ENCODE measurements at regions not wholly inside any gene's neighbourhood (a gene's known extent, or its start where the extent isn't known, plus 50 kb on each side); places are given as distances from the start of the nearest gene placed in this dataset.

GRCh38 chr13:85373322-85373721, 425.9 kb downstream of the SLITRK6 start:
- no peak for TF ChIP-seq POLR2AphosphoS5 (IDR thresholded peaks at IDR 0.05)
- TF ChIP-seq POLR2A (IDR thresholded peaks at IDR 0.05): no peak
- no peak for TF ChIP-seq CTCF (IDR thresholded peaks at IDR 0.05)
- TF ChIP-seq EP300 (IDR thresholded peaks at IDR 0.05): no peak

Data from upper lobe of left lung (tissue), 4 donors.